PC-9 (cell line): ENCODE measurements at regions not wholly inside any gene's neighbourhood (a gene's known extent, or its start where the extent isn't known, plus 50 kb on each side); places are given as distances from the start of the nearest gene placed in this dataset.

Experiments used
- EZH2 ChIP-seq: fragments of 200-600 bp; sonication (generic); IDR thresholded peaks from 2 replicates; pipeline ENCODE4 v1.8.0; 2017; ENCODE audit warnings: antibody characterized with exemption, low read depth
- TF ChIP-seq, protein P1 (sequence below): fragments of 200-600 bp; sonication (generic); conservative IDR thresholded peaks from 2 replicates; pipeline ENCODE4 v1.6.1; 2017; ENCODE audit warnings: mixed run types, antibody characterized with exemption, mild to moderate bottlenecking, moderate library complexity

DNA sequence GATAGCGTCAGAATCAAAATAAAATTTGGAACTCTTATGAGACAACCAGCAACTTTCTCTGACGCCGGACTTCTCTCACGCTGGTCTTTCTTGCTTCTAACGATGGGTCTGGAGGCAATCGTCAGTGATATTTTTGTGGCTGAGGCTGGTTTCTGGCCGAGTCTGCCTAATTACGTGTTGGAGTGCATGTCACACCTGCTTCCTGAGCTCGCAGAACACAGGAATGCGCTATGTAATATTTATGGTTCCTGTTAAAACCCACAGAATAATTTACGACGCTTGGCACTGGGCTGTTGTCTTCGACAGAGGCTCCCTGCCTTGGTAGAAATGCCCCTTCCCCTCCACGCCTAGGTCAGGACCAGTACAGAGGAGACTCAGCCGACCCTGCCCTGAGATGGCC is 64.9 kb downstream of the NPTX2 start:
- TF ChIP-seq, protein P1, sequence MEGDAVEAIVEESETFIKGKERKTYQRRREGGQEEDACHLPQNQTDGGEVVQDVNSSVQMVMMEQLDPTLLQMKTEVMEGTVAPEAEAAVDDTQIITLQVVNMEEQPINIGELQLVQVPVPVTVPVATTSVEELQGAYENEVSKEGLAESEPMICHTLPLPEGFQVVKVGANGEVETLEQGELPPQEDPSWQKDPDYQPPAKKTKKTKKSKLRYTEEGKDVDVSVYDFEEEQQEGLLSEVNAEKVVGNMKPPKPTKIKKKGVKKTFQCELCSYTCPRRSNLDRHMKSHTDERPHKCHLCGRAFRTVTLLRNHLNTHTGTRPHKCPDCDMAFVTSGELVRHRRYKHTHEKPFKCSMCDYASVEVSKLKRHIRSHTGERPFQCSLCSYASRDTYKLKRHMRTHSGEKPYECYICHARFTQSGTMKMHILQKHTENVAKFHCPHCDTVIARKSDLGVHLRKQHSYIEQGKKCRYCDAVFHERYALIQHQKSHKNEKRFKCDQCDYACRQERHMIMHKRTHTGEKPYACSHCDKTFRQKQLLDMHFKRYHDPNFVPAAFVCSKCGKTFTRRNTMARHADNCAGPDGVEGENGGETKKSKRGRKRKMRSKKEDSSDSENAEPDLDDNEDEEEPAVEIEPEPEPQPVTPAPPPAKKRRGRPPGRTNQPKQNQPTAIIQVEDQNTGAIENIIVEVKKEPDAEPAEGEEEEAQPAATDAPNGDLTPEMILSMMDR, result no peak
- no peak for TF ChIP-seq EZH2
